Loucy (cell line): ENCODE measurements at regions not wholly inside any gene's neighbourhood (a gene's known extent, or its start where the extent isn't known, plus 50 kb on each side); places are given as distances from the start of the nearest gene placed in this dataset.

Source experiments
- H2AFZ ChIP-seq: fragments of 200-600 bp; sonication (generic); 2 replicates; pipeline ENCODE4 v1.6.0; 2016; ENCODE audit warnings: antibody characterized with exemption, mild to moderate bottlenecking, low read length, moderate library complexity
- H3F3A ChIP-seq: fragments of 200-600 bp; 2 replicates; pipeline ENCODE4 v1.6.0; 2016; ENCODE audit warnings: antibody characterized with exemption, low read depth, mild to moderate bottlenecking
- H3K27me3 ChIP-seq: fragments of 200-600 bp; sonication (generic); 2 replicates; pipeline ENCODE4 v1.6.1; 2014; ENCODE audit warnings: low read length, mild to moderate bottlenecking; ENCODE audit not compliant: insufficient read depth, poor library complexity, severe bottlenecking
- H3K36me3 ChIP-seq: fragments of 200-600 bp; sonication (generic); 2 replicates; pipeline ENCODE4 v1.6.1; 2016; ENCODE audit warnings: low read length; ENCODE audit not compliant: insufficient read depth
- H3K4me1 ChIP-seq: fragments of 200-600 bp; sonication (generic); 2 replicates; pipeline ENCODE4 v1.5.1; 2014; ENCODE audit warnings: low read length, mild to moderate bottlenecking; ENCODE audit not compliant: insufficient read depth, poor library complexity, severe bottlenecking
- H3K4me2 ChIP-seq: fragments of 200-600 bp; sonication (generic); 2 replicates; pipeline ENCODE4 v1.6.0; 2014; ENCODE audit warnings: antibody characterized with exemption, low read length, low read depth, mild to moderate bottlenecking; ENCODE audit not compliant: poor library complexity, severe bottlenecking
- H3K4me3 ChIP-seq: fragments of 200-600 bp; sonication (generic); 2 replicates; pipeline ENCODE4 v1.5.1; 2014; ENCODE audit warnings: low read length, mild to moderate bottlenecking, mixed read lengths; ENCODE audit not compliant: poor library complexity, severe bottlenecking
- H3K79me2 ChIP-seq: fragments of 200-600 bp; sonication (generic); 2 replicates; pipeline ENCODE4 v1.6.1; 2014; ENCODE audit warnings: low read length; ENCODE audit not compliant: insufficient read depth
- H3K9ac ChIP-seq: fragments of 200-600 bp; sonication (generic); 2 replicates; pipeline ENCODE4 v1.6.0; 2014; ENCODE audit warnings: mild to moderate bottlenecking, low read depth, low read length, moderate library complexity; ENCODE audit not compliant: poor library complexity, severe bottlenecking
- H3K9me2 ChIP-seq: fragments of 200-600 bp; sonication (generic); replicated peaks from 2 replicates; pipeline ENCODE4 v1.6.1; 2016; ENCODE audit warnings: low read depth, low read length, mixed read lengths
- H3K9me3 ChIP-seq: fragments of 200-600 bp; sonication (generic); 2 replicates; pipeline ENCODE4 v1.6.1; 2014; ENCODE audit warnings: mild to moderate bottlenecking, antibody characterized with exemption, low read length, low read depth; ENCODE audit not compliant: insufficient read depth
- H4K20me1 ChIP-seq: fragments of 200-600 bp; sonication (generic); 2 replicates; pipeline ENCODE4 v1.6.0; 2014; ENCODE audit warnings: antibody characterized with exemption, low read length, mild to moderate bottlenecking; ENCODE audit not compliant: insufficient read depth, poor library complexity, severe bottlenecking
- CTCF ChIP-seq: fragments of 200-600 bp; sonication (generic); conservative IDR thresholded peaks from 2 replicates; pipeline ENCODE4 v1.5.1; 2014; ENCODE audit warnings: mild to moderate bottlenecking, antibody characterized with exemption, low read length
- EZH2phosphoT487 ChIP-seq: fragments of 200-600 bp; IDR thresholded peaks from 2 replicates; pipeline ENCODE4 v1.6.1; 2018; ENCODE audit warnings: antibody characterized with exemption, mild to moderate bottlenecking, moderate library complexity, borderline replicate concordance

- Histone ChIP-seq H2AFZ (no peak overlapping the region), H3K27me3 (no peaks in the 10 kb centered on the region), H3K4me3 (no peak overlapping the region), H3K79me2 (no peaks in the 10 kb centered on the region), H3K9me3 (no peaks in the 10 kb centered on the region), H3K4me2 (no peak overlapping the region), H3K9ac (no peak overlapping the region), H3K4me1 (no peaks in the 10 kb centered on the region), H3K36me3 (no peaks in the 10 kb centered on the region), H3F3A (no peaks in the 10 kb centered on the region), H3K9me2 (no peaks in the 10 kb centered on the region), H4K20me1 (no peaks in the 10 kb centered on the region)
- no peak for TF ChIP-seq EZH2phosphoT487
- no peak for TF ChIP-seq CTCF
Observed at GRCh38 chr6:40948570-40948969, 90.5 kb downstream of the UNC5CL start.

- H3K9ac ChIP-seq, result no peak overlapping the region
Observed at GRCh38 chr6:40947876-40948526, 91.0 kb downstream of the UNC5CL start.

GRCh38 chr6:40946738-40947301, 92.2 kb downstream of the UNC5CL start:
- H3K9ac ChIP-seq, result no peak overlapping the region
- H3K36me3 ChIP-seq, result no peaks in the 10 kb centered on the region
- H3K27me3 ChIP-seq, result no peaks in the 10 kb centered on the region
- no peaks in the 10 kb centered on the region for H3K9me3 ChIP-seq
- H3K9me2 ChIP-seq, result no peaks in the 10 kb centered on the region
- no peaks in the 10 kb centered on the region for H3F3A ChIP-seq
- H3K4me2 ChIP-seq, result no peak overlapping the region
- TF ChIP-seq CTCF (no peak), EZH2phosphoT487 (no peak)
- no peaks in the 10 kb centered on the region for H3K79me2 ChIP-seq
- no peak overlapping the region for H2AFZ ChIP-seq
- H3K4me1 ChIP-seq, result no peaks in the 10 kb centered on the region
- no peak overlapping the region for H3K4me3 ChIP-seq
- H4K20me1 ChIP-seq, result no peaks in the 10 kb centered on the region

More at GRCh38 chr6:40947876-40948526, 91.0 kb downstream of the UNC5CL start:
- H3K4me3 ChIP-seq, result no peak overlapping the region
- no peaks in the 10 kb centered on the region for H3K27me3 ChIP-seq
- H3K36me3 ChIP-seq, result no peaks in the 10 kb centered on the region
- no peak overlapping the region for H2AFZ ChIP-seq
- H3F3A ChIP-seq, result no peaks in the 10 kb centered on the region
- no peaks in the 10 kb centered on the region for H4K20me1 ChIP-seq
- no peaks in the 10 kb centered on the region for H3K79me2 ChIP-seq
- no peaks in the 10 kb centered on the region for H3K4me1 ChIP-seq
- TF ChIP-seq CTCF (no peak), EZH2phosphoT487 (no peak)
- H3K9me3 ChIP-seq, result no peaks in the 10 kb centered on the region
- no peaks in the 10 kb centered on the region for H3K9me2 ChIP-seq
- no peak overlapping the region for H3K4me2 ChIP-seq
